ENCODE measurements at regions not wholly inside any gene's neighbourhood (a gene's known extent, or its start where the extent isn't known, plus 50 kb on each side); places are given as distances from the start of the nearest gene placed in this dataset.

DNA sequence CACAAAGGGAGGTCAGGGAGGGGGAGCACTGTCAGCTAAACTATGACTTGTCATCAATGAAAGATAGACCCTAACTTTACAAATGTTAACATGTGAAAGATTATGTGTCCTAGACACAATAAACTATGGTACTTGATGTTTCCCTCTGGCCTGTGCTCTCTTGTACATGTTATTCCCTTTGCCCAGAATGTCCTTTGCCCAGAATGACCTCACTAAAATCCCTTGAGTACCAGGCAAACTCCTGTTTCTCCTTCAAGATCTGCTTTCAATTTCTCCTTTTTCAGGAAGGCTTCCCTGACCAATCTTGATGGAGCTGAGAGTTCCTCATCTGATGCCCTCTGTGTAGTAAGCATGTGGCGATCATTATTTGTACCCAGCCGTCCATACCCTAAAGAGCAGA, 143.1 kb downstream of the ZNF365 start:
- no peaks in the 10 kb centered on the region for H3F3A ChIP-seq (ENCODE audit: insufficient read depth, low read length)
- no peak overlapping the region for H3K27ac ChIP-seq (ENCODE audit: low read depth, low read length, poor library complexity, severe bottlenecking)

GRCh38 chr10:62527019-62527827, 153.1 kb downstream of the ZNF365 start:
- no peaks in the 10 kb centered on the region for H3K9me3 ChIP-seq (ENCODE audit: low read length)
- H3K4me1 ChIP-seq (ENCODE audit: insufficient read depth, low read length, severe bottlenecking): peaks cover 31% of the 10 kb centered on the region
- H2AFZ ChIP-seq (ENCODE audit: low read length): no peak overlapping the region
- H3K36me3 ChIP-seq (ENCODE audit: insufficient read depth, low read length): no peaks in the 10 kb centered on the region
- H3K9ac ChIP-seq (ENCODE audit: low read length): no peak overlapping the region
- peak overlapping the region; percentile 51 for H3K27ac ChIP-seq (ENCODE audit: low read depth, low read length, poor library complexity, severe bottlenecking)
- no peaks in the 10 kb centered on the region; the same call in 1 of the 2 replicates for H3K9me2 ChIP-seq (ENCODE audit: low read depth, low read length)
- no peaks in the 10 kb centered on the region; the same call in 1 of the 2 replicates for H3K27me3 ChIP-seq (ENCODE audit: insufficient read depth, low read length)
- no peak for TF ChIP-seq EZH2 (IDR thresholded peaks at IDR 0.05; ENCODE audit: borderline replicate concordance, low read length)
- TF ChIP-seq, protein P1, sequence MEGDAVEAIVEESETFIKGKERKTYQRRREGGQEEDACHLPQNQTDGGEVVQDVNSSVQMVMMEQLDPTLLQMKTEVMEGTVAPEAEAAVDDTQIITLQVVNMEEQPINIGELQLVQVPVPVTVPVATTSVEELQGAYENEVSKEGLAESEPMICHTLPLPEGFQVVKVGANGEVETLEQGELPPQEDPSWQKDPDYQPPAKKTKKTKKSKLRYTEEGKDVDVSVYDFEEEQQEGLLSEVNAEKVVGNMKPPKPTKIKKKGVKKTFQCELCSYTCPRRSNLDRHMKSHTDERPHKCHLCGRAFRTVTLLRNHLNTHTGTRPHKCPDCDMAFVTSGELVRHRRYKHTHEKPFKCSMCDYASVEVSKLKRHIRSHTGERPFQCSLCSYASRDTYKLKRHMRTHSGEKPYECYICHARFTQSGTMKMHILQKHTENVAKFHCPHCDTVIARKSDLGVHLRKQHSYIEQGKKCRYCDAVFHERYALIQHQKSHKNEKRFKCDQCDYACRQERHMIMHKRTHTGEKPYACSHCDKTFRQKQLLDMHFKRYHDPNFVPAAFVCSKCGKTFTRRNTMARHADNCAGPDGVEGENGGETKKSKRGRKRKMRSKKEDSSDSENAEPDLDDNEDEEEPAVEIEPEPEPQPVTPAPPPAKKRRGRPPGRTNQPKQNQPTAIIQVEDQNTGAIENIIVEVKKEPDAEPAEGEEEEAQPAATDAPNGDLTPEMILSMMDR (IDR thresholded peaks at IDR 0.05; ENCODE audit: low read length): 0 out of 2 replicates have a peak, but pooled peaks have one; percentile 7
- H3K79me2 ChIP-seq (ENCODE audit: insufficient read depth, low read length): no peaks in the 10 kb centered on the region
- no peaks in the 10 kb centered on the region for H3F3A ChIP-seq (ENCODE audit: insufficient read depth, low read length)
- H3K4me3 ChIP-seq (ENCODE audit: low read depth, low read length, poor library complexity, severe bottlenecking): no peak overlapping the region
- no peaks in the 10 kb centered on the region for H4K20me1 ChIP-seq (ENCODE audit: insufficient read depth, low read length)
- peak overlapping the region; percentile 19 for H3K4me2 ChIP-seq (ENCODE audit: low read length)

More for the DNA sequence above, 143.1 kb downstream of the ZNF365 start:
- Histone ChIP-seq H3K27me3 (ENCODE audit: insufficient read depth, low read length) (no peaks in the 10 kb centered on the region), H3K36me3 (ENCODE audit: insufficient read depth, low read length) (no peaks in the 10 kb centered on the region), H3K9me3 (ENCODE audit: low read length) (no peaks in the 10 kb centered on the region), H3K9me2 (ENCODE audit: low read depth, low read length) (no peaks in the 10 kb centered on the region), H3K9ac (ENCODE audit: low read length) (no peak overlapping the region), H3K4me1 (ENCODE audit: insufficient read depth, low read length, severe bottlenecking) (no peaks in the 10 kb centered on the region), H3K4me3 (ENCODE audit: low read depth, low read length, poor library complexity, severe bottlenecking) (no peak overlapping the region), H3K79me2 (ENCODE audit: insufficient read depth, low read length) (no peaks in the 10 kb centered on the region), H4K20me1 (ENCODE audit: insufficient read depth, low read length) (no peaks in the 10 kb centered on the region), H3K4me2 (ENCODE audit: low read length) (no peak overlapping the region), H2AFZ (ENCODE audit: low read length) (no peak overlapping the region)
- no peak for TF ChIP-seq EZH2 (IDR thresholded peaks at IDR 0.05; ENCODE audit: borderline replicate concordance, low read length)
- TF ChIP-seq, protein P1 (IDR thresholded peaks at IDR 0.05; ENCODE audit: low read length): no peak

DNA sequence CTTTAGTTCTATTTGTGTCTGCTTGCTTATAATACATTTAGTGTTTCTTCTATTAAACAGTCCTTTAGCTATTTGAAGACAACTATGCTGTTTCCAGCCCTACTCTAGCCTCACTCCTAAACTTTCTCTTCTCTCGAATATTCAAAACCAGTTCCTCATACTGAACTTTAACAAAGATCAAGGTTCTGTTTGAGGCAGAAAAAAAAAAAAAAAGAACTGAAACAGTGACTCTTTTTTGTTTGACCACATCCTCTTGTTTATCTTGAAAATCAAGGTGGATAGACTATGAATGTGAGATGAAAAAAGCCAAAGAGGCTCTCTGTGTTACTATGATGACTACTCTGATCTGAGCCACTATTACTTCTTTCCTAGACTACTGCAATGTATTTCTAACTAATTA, 154.3 kb downstream of the ZNF365 start:
- Histone ChIP-seq H2AFZ (ENCODE audit: low read length) (no peak overlapping the region), H3K9me2 (ENCODE audit: low read depth, low read length) (no peaks in the 10 kb centered on the region; the same call in 1 of the 2 replicates), H3K27ac (ENCODE audit: low read depth, low read length, poor library complexity, severe bottlenecking) (peak overlapping the region; percentile 51), H4K20me1 (ENCODE audit: insufficient read depth, low read length) (no peaks in the 10 kb centered on the region), H3K9ac (ENCODE audit: low read length) (no peak overlapping the region), H3K79me2 (ENCODE audit: insufficient read depth, low read length) (no peaks in the 10 kb centered on the region), H3K4me2 (ENCODE audit: low read length) (peak overlapping the region; percentile 11; the same call in 1 of the 2 replicates), H3K4me3 (ENCODE audit: low read depth, low read length, poor library complexity, severe bottlenecking) (no peak overlapping the region), H3K27me3 (ENCODE audit: insufficient read depth, low read length) (no peaks in the 10 kb centered on the region; the same call in 1 of the 2 replicates), H3K36me3 (ENCODE audit: insufficient read depth, low read length) (no peaks in the 10 kb centered on the region), H3K4me1 (ENCODE audit: insufficient read depth, low read length, severe bottlenecking) (peaks cover 31% of the 10 kb centered on the region), H3K9me3 (ENCODE audit: low read length) (no peaks in the 10 kb centered on the region), H3F3A (ENCODE audit: insufficient read depth, low read length) (no peaks in the 10 kb centered on the region)
- TF ChIP-seq EZH2 (IDR thresholded peaks at IDR 0.05; ENCODE audit: borderline replicate concordance, low read length): no peak

Measured in OCI-LY1 (cell line).